KMS-11 (cell line): ENCODE measurements at regions not wholly inside any gene's neighbourhood (a gene's known extent, or its start where the extent isn't known, plus 50 kb on each side); places are given as distances from the start of the nearest gene placed in this dataset.
"Not testable (repeated sequence)": the region's sequence is repeated elsewhere in the genome, so short reads cannot be mapped to it uniquely, and the experiment has no call there.

Source experiments
- H2AFZ ChIP-seq: fragments of 200-600 bp; sonication (generic); 2 replicates; pipeline ENCODE4 v1.6.1; 2016; ENCODE audit warnings: antibody characterized with exemption, mixed run types, low read depth
- H3K27ac ChIP-seq: fragments of 200-600 bp; sonication (generic); 2 replicates; pipeline ENCODE4 v1.6.1; 2016; ENCODE audit warnings: mild to moderate bottlenecking, mixed run types
- H3K27me3 ChIP-seq: fragments of 200-600 bp; sonication (generic); 2 replicates; pipeline ENCODE4 v1.6.1; 2017; ENCODE audit warnings: mild to moderate bottlenecking, low read depth, mixed run types, moderate library complexity; ENCODE audit not compliant: insufficient read depth
- H3K36me3 ChIP-seq: fragments of 200-600 bp; sonication (generic); 2 replicates; pipeline ENCODE4 v1.6.1; 2017; ENCODE audit warnings: mild to moderate bottlenecking, mixed run types; ENCODE audit not compliant: insufficient read depth
- H3K4me1 ChIP-seq: fragments of 200-600 bp; sonication (generic); 2 replicates; pipeline ENCODE4 v1.6.1; 2016; ENCODE audit warnings: mild to moderate bottlenecking, low read depth, mixed run types; ENCODE audit not compliant: poor library complexity, severe bottlenecking
- H3K4me2 ChIP-seq: fragments of 200-600 bp; sonication (generic); 2 replicates; pipeline ENCODE4 v1.7.0; 2016; ENCODE audit warnings: mild to moderate bottlenecking, mixed run types
- H3K4me3 ChIP-seq: fragments of 200-600 bp; sonication (generic); IDR thresholded peaks from 2 replicates; pipeline ENCODE4 v1.6.1; 2017; ENCODE audit warnings: low read depth, low read length, mixed read lengths; ENCODE audit not compliant: insufficient read depth
- H3K79me2 ChIP-seq: fragments of 200-600 bp; sonication (generic); 2 replicates; pipeline ENCODE4 v1.6.1; 2016; ENCODE audit warnings: low read depth, mixed run types; ENCODE audit not compliant: insufficient read depth
- H3K9ac ChIP-seq: fragments of 200-600 bp; sonication (generic); 2 replicates; pipeline ENCODE4 v1.6.1; 2016; ENCODE audit warnings: mild to moderate bottlenecking, mixed run types
- H4K20me1 ChIP-seq: fragments of 200-600 bp; sonication (generic); 2 replicates; pipeline ENCODE4 v1.6.1; 2016; ENCODE audit warnings: mild to moderate bottlenecking, mixed run types; ENCODE audit not compliant: insufficient read depth
- CTCF ChIP-seq: fragments of 200-600 bp; sonication (generic); conservative IDR thresholded peaks from 2 replicates; pipeline ENCODE4 v1.6.1; 2017; ENCODE audit warnings: low read depth, mild to moderate bottlenecking, antibody characterized with exemption, low read length, moderate library complexity, mixed read lengths

- Histone ChIP-seq H3K4me3 (no peak overlapping the region), H2AFZ (no peak overlapping the region), H3K79me2 (no peaks in the 10 kb centered on the region), H3K4me2 (no peak overlapping the region), H3K9ac (no peak overlapping the region), H3K27me3 (no peaks in the 10 kb centered on the region), H4K20me1 (no peaks in the 10 kb centered on the region), H3K4me1 (no peaks in the 10 kb centered on the region), H3K27ac (no peak overlapping the region), H3K36me3 (no peaks in the 10 kb centered on the region)
- no peak for TF ChIP-seq CTCF
These were observed 272.0 kb upstream of the SFSWAP start for GRCh38 chr12:131438881-131439280.

- not testable (repeated sequence) for H3K79me2 ChIP-seq, H3K4me2 ChIP-seq, H3K27ac ChIP-seq, H3K27me3 ChIP-seq, H3K4me1 ChIP-seq, H3K4me3 ChIP-seq, H4K20me1 ChIP-seq, H2AFZ ChIP-seq, H3K9ac ChIP-seq, H3K36me3 ChIP-seq
These were observed 271.1 kb upstream of the SFSWAP start for GRCh38 chr12:131439752-131440151.

GRCh38 chr12:131440209-131441059 lies 270.5 kb upstream of the SFSWAP start:
- H3K4me3 ChIP-seq, H2AFZ ChIP-seq, H3K9ac ChIP-seq, H3K4me2 ChIP-seq, H3K4me1 ChIP-seq, H3K27ac ChIP-seq, H3K79me2 ChIP-seq, H3K27me3 ChIP-seq, H4K20me1 ChIP-seq, H3K36me3 ChIP-seq: not testable (repeated sequence)

GRCh38 chr12:131441060-131441396 lies 269.9 kb upstream of the SFSWAP start:
- Histone ChIP-seq H3K4me3 (no peak overlapping the region), H2AFZ (no peak overlapping the region), H3K27me3 (no peaks in the 10 kb centered on the region), H3K36me3 (no peaks in the 10 kb centered on the region), H3K9ac (no peak overlapping the region), H4K20me1 (no peaks in the 10 kb centered on the region), H3K79me2 (no peaks in the 10 kb centered on the region), H3K4me1 (no peaks in the 10 kb centered on the region), H3K27ac (no peak overlapping the region), H3K4me2 (no peak overlapping the region)
- no peak for TF ChIP-seq CTCF

- H3K27ac ChIP-seq: no peak overlapping the region
- no peak for TF ChIP-seq CTCF
- no peaks in the 10 kb centered on the region for H3K79me2 ChIP-seq
- no peaks in the 10 kb centered on the region for H3K4me1 ChIP-seq
- H2AFZ ChIP-seq: no peak overlapping the region
- no peak overlapping the region for H3K4me3 ChIP-seq
- no peaks in the 10 kb centered on the region for H3K36me3 ChIP-seq
- H4K20me1 ChIP-seq: no peaks in the 10 kb centered on the region
- no peak overlapping the region for H3K4me2 ChIP-seq
- H3K9ac ChIP-seq: no peak overlapping the region
- H3K27me3 ChIP-seq: no peaks in the 10 kb centered on the region
These were observed 269.1 kb upstream of the SFSWAP start for GRCh38 chr12:131441638-131442336.
